RPMI8226 (cell line): ENCODE measurements at regions not wholly inside any gene's neighbourhood (a gene's known extent, or its start where the extent isn't known, plus 50 kb on each side); places are given as distances from the start of the nearest gene placed in this dataset.
"Not testable (repeated sequence)": the region's sequence is repeated elsewhere in the genome, so short reads cannot be mapped to it uniquely, and the experiment has no call there.

Source experiments
- DNase-seq: peaks from one replicate; pipeline ENCODE4 v3.0.0-alpha.2; 2015

- no peak for DNase-seq
Measured at GRCh38 chr7:52571026-52571425, 464.4 kb upstream of the POM121L12 start.

- peak; percentile 86 for DNase-seq
Measured at GRCh38 chr7:52569151-52569550, 466.3 kb upstream of the POM121L12 start.

GRCh38 chr7:52565974-52566373 is 469.5 kb upstream of the POM121L12 start:
- no peak for DNase-seq

DNA sequence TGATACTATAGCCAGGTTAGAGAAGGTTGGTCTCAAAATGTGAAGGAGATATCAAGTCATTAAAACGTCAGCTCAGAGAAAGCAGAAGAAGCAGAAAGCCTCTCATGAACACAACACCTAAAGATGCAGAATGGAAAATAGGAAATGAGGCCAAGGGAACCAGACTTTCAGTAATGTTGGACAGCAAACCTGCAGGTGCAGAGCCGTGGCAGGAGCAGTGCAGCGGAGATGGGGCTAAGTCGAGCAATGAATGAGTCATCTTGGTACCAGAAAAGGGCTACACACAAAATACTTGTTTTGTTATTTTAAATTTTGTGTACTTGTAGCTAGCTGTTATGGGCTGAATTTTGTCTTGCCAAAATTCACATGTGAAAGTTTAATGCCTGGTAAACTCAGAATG is 479.6 kb upstream of the POM121L12 start:
- DNase-seq: peak; percentile 70

GRCh38 chr7:52547308-52547910 is 488.0 kb upstream of the POM121L12 start:
- DNase-seq: no peak

DNA sequence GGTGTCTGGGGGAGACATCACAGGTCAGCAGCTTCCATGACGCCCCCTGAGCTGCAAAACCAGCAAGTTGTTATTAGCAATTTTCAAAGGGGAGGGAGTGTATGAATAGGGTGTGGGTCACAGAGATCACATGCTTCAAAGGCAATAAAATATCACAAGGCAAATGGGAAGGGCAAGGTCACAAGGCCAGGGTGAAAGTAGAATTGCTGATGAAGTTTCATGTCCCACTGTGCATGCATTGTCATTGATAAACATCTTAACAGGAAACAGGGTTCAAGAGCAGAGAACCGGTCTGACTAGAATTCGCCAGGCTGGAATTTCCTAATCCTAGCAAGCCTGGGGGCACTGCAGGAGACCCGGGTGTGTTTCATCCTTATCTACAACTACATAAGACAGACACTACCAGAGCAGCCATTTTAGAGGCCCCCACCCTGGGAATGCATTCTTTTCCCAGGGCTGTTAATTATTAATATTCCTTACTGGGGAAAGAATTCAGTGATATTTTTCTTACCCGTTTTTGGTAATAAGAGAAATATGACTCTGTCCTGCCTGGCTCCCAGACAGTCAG is 494.2 kb upstream of the POM121L12 start:
- DNase-seq: not testable (repeated sequence)

- no peak for DNase-seq
Measured at GRCh38 chr7:52540041-52540440, 495.4 kb upstream of the POM121L12 start.

DNA sequence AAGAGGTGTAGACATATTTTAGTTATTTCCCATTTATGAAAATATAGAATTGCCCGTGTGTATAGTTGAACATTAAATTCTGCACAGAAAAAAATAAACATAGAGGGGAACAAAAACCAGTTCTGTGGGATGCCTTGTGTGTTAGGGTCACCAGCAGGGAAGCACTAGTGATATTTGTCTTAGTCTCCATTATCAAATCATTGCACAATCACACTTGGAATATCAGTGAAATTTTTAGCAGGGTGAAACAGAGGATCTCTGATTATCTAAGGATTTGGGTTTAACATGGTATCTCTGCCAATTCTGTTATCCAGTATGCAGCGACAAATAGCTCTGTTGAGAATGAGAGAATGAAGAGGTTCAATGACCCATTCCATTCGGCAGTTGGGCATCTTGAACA is 496.0 kb upstream of the POM121L12 start:
- DNase-seq: no peak

DNA sequence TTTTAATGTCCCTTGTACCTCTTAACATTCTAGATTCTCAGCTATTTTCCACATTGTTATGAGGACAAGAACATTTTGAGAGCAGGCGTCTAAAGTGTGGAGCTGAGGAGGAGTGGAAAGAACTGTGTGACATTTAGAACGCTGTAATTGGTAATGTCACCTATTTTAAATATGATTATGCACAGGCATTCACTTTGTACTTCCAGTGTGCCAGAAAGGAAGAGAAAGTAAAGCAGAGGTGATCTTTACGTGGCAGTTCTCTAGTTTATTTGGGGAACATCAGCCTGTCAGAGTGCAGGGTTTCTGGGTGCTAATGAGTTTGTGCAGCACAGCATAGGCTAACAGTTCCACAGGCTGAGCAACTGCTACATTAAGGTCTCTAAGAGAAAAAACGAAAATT is 498.4 kb upstream of the POM121L12 start:
- DNase-seq: no peak

GRCh38 chr7:52525772-52526341 is 509.6 kb upstream of the POM121L12 start:
- DNase-seq: peak; percentile 58

DNA sequence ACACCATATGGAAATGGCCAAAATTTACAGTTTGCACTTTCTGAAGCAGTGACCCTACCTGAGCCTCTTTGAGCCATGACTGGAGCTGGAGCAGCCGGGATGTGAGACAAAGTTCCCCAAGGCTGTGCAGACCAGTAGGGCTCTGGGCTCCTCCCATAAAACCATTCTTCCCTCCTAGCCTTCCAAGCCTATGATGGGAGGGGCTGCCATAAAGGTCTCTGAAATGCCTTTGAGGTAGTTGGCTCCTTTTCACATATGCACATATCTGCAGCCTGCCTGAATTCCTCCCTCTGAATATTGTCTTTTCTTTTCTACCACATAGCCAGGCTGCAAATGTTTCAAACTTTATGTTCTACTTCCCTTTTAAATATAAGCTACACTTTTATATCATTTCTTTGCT is 516.6 kb upstream of the POM121L12 start:
- DNase-seq: no peak

DNA sequence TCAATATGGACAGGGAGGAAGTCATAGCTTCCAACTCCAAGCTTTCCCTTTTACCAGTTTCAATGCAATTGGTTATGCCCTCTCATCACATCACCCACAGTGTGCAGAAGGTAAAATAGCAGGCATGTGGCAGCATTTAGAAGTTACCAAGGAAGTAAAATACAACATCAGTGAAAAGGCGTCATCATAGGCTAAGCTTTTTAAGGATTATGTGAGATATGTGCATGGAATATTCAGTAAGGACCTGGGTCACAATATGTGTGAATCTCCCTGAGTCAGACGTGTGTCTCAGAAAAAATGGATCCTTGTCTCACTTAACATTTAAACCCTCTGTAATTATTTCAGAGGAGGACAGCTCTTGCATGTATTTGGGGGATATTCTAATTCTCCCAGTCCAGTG is 522.8 kb upstream of the POM121L12 start:
- no peak for DNase-seq

GRCh38 chr7:52507546-52508255 is 527.7 kb upstream of the POM121L12 start:
- DNase-seq: no peak

DNA sequence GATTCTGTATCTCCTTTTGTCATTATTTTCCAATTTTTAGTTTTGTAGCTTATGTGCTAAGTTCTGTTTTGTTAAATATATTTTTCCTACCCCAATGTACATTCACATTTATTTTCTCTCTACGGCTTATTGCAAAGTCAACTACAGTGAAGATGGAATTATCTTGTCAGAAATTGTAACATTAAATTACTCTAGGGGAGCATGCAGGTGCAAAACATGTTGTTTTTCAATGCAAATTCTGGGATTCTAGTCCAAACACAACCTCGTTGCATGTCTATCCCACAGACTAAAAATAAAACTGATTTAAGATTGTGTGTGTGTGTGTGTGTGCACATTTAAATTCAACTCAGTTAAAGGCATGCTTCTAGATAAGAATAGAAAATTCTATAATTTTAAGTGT is 529.1 kb upstream of the POM121L12 start:
- DNase-seq: no peak

- DNase-seq: no peak
Measured at GRCh38 chr7:52504561-52504960, 530.9 kb upstream of the POM121L12 start.

GRCh38 chr7:52502281-52502680 is 533.2 kb upstream of the POM121L12 start:
- DNase-seq: no peak

DNA sequence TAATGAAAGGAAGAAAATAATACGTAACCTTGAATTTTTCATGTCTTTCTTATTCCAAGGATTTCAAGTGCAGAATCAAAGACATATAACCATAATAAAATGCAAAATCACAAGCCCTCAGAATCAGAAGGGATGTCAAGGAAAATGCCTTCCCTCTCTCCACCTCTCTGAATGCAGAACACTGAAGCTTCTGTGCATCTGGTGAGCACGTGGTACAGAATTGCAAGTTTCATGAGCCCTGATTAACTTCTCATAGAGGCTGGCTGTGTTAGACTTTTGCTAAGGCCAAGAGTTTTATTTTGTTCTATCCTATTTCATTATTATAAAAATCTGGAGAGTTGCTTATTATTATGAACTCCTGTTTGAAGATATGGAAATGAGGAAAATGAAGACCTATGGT is 533.7 kb upstream of the POM121L12 start:
- no peak for DNase-seq

DNA sequence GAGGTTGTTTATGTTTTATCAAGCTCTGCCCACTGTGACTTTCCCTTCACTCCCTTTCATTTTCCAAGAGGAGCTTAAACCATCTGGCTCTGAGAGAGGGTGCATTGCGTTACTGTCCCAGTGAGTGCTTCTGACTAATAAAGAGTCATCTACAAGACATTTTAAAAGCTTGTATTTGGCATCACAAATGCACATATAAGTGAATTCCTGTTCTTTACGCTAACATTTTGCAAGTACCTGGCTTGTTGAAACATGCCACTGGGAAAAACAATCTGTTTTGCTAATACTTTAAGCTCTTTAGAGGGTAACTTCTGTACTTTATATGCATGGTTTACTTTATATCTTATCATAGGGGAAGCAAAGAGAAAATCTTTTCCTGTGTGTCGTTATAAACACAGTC is 534.6 kb upstream of the POM121L12 start:
- DNase-seq: no peak

DNA sequence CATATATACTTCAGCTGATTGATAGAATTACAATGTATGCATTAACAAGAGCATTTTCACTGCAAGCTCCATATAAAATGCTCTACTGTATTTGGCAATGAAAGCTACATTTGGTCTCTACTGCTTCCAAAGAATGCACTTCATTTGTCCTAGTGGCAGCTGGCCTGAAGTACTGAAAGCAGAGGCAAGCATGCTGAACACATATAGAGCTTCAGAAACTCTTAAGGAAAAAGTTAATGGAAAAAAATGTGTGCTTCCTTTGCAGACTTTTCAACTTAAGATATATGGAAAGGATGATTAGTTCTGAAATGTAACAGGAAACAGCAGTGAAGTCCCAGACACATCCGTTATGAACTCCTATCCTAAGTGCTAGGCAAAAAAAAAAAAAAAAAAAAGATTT is 537.1 kb upstream of the POM121L12 start:
- DNase-seq: no peak

DNA sequence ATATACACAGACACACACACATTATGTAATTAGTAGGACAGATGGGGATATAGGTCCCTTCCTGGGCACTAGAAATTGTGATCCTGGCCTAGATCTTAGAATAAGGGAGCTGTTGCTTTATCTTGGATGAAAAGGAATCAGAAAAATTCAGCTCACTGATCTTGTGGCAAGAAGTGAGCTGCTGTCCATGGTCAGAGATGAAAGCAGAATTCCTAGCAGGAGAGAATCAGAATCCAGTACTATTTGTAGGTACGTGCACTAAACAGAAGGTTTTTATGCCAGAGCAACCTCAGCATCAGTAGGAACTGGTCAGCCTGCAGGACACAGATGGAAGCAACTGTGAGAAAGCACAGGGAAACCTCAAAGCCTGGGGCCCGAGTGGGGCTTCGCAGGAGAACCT is 549.2 kb upstream of the POM121L12 start:
- DNase-seq: no peak

GRCh38 chr7:52482076-52482475 is 553.4 kb upstream of the POM121L12 start:
- DNase-seq: no peak

GRCh38 chr7:52481571-52481970 is 553.9 kb upstream of the POM121L12 start:
- DNase-seq: no peak

DNA sequence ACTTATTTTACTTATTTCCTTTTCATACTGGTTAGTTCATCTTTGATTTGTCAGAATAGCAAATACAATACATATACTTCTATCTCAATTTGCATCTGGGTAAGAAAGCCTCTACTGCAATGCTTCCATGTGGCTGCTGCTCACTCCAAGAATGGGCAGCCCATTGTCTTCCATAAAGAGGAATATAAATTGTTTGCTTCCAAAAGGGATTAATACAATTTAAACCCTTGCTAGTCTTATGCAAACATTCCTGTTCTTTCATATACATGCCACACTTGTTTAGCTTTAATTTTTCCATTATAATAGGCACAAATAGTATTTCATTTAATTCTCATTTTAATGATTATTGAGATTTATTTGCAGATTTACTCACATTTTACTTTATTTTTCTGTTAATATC is 555.4 kb upstream of the POM121L12 start:
- DNase-seq: no peak

GRCh38 chr7:52475001-52475582 is 560.3 kb upstream of the POM121L12 start:
- DNase-seq: no peak
